GM23248 (cell line): ENCODE measurements at regions not wholly inside any gene's neighbourhood (a gene's known extent, or its start where the extent isn't known, plus 50 kb on each side); places are given as distances from the start of the nearest gene placed in this dataset.

Experiments
- EZH2 ChIP-seq: fragments of 200-600 bp; sonication (generic); IDR thresholded peaks from 2 replicates; pipeline ENCODE4 v1.6.1; 2018; ENCODE audit warnings: antibody characterized with exemption, mild to moderate bottlenecking; ENCODE audit not compliant: insufficient read depth, poor library complexity, severe bottlenecking
- EZH2phosphoT487 ChIP-seq: fragments of 200-600 bp; sonication (generic); IDR thresholded peaks from 2 replicates; pipeline ENCODE4 v1.6.1; 2018; ENCODE audit warnings: antibody characterized with exemption, moderate library complexity, mild to moderate bottlenecking, low read depth; ENCODE audit not compliant: insufficient read depth

DNA sequence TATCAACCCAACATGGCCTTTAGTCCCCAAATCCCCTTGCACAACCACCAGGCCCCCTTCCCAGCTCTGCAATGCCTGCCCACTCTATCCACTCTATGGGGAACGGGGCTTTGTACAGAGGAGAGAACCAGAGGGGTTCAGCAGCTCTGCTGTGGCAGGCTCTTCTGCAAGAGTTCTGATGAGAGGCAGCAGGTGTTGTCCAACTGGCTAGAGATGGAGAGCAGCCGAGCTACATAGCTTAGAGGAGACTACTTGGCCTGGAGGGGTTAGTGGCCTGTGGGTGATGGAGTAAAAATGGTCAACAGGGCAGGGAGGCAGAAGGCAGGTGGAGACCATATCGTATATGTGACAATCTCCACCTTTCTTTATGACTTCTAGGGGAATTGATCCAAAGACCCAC lies 103.0 kb downstream of the QPCT start:
- TF ChIP-seq EZH2 (no peak), EZH2phosphoT487 (no peak)
